HL-60 (cell line): ENCODE measurements at regions not wholly inside any gene's neighbourhood (a gene's known extent, or its start where the extent isn't known, plus 50 kb on each side); places are given as distances from the start of the nearest gene placed in this dataset.

Experiments
- DNase-seq, 2 experiments: peaks; one replicate each; pipeline ENCODE4 v3.0.0-alpha.2; 2010 to 2020; ENCODE audit warnings: low read depth in 1 of 2, low spot score in 1 of 2
- H3K27ac ChIP-seq: fragments of 250-450 bp; sonication (Bioruptor Pico); replicated peaks from 2 replicates; pipeline ENCODE4 v1.5.1; 2020; ENCODE audit warnings: mild to moderate bottlenecking, moderate library complexity
- H3K27me3 ChIP-seq: fragments of 250-450 bp; sonication (Bioruptor Pico); 2 replicates; pipeline ENCODE4 v1.5.1; 2021; ENCODE audit warnings: mild to moderate bottlenecking, moderate library complexity; ENCODE audit not compliant: insufficient read depth, poor library complexity, severe bottlenecking
- H3K4me3 ChIP-seq: replicated peaks from 2 replicates; pipeline ENCODE4 v1.5.1; 2011; ENCODE audit warnings: mild to moderate bottlenecking, control low read depth, low read length; ENCODE audit not compliant: insufficient read depth
- GABPA ChIP-seq: IDR thresholded peaks from 2 replicates; pipeline ENCODE4 v1.6.1; 2012; ENCODE audit warnings: low read depth
- POLR2AphosphoS5 ChIP-seq: IDR thresholded peaks from 2 replicates; pipeline ENCODE4 v1.6.1; 2012; ENCODE audit warnings: low read depth
- REST ChIP-seq: IDR thresholded peaks from 2 replicates; pipeline ENCODE4 v1.6.1; 2012; ENCODE audit warnings: low read depth; ENCODE audit not compliant: insufficient replicate concordance
- SPI1 ChIP-seq: IDR thresholded peaks from 2 replicates; pipeline ENCODE4 v1.6.1; 2012; ENCODE audit warnings: low read depth, mild to moderate bottlenecking, borderline replicate concordance
- TF ChIP-seq, protein P1 (sequence below): IDR thresholded peaks from one replicate; pipeline ENCODE4 v1.5.1; 2011; ENCODE audit warnings: low read length, control low read depth, inconsistent platforms; ENCODE audit not compliant: insufficient read depth

- Histone ChIP-seq H3K27me3 (no peaks in the 10 kb centered on the region), H3K4me3 (no peak overlapping the region), H3K27ac (no peak overlapping the region)
- TF ChIP-seq REST (no peak), GABPA (no peak), POLR2AphosphoS5 (no peak), SPI1 (no peak)
- TF ChIP-seq, protein P1, sequence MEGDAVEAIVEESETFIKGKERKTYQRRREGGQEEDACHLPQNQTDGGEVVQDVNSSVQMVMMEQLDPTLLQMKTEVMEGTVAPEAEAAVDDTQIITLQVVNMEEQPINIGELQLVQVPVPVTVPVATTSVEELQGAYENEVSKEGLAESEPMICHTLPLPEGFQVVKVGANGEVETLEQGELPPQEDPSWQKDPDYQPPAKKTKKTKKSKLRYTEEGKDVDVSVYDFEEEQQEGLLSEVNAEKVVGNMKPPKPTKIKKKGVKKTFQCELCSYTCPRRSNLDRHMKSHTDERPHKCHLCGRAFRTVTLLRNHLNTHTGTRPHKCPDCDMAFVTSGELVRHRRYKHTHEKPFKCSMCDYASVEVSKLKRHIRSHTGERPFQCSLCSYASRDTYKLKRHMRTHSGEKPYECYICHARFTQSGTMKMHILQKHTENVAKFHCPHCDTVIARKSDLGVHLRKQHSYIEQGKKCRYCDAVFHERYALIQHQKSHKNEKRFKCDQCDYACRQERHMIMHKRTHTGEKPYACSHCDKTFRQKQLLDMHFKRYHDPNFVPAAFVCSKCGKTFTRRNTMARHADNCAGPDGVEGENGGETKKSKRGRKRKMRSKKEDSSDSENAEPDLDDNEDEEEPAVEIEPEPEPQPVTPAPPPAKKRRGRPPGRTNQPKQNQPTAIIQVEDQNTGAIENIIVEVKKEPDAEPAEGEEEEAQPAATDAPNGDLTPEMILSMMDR = no peak
- DNase-seq = no peak
These were observed 233.9 kb upstream of the STAC start for GRCh38 chr3:36146404-36146803.

DNA sequence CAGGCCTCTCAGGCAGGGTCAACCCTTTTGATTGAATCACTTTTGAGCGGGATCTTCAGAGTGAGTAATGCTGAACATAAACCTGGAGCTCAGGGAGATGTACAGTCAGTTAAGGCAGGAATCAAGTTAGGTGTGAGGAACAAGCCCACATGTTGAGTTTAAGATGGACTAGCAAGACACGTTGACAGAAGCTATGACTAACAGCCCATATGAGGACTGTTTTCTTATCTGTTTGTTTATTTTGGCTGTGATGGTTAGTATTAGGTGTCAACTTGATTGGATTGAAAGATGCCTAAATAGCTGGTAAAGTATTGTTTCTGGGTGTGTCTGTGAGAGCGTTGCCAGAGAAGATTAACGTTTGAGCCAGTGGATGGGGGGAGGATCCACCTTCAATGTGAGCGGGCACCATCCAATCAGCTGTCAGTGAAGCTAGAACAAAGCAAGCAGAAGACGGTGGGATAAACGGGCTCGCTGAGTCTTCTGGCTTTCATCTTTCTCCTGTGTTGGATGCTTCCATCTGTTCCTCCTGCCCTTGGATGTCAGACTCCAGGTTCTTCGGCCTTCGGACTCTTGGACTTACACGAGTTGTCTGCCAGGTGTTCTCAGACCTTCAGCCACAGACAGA lies 232.3 kb upstream of the STAC start:
- DNase-seq = no peak
- no peak for TF ChIP-seq POLR2AphosphoS5
- Histone ChIP-seq H3K27ac (no peak overlapping the region), H3K27me3 (no peaks in the 10 kb centered on the region), H3K4me3 (no peak overlapping the region)

DNA sequence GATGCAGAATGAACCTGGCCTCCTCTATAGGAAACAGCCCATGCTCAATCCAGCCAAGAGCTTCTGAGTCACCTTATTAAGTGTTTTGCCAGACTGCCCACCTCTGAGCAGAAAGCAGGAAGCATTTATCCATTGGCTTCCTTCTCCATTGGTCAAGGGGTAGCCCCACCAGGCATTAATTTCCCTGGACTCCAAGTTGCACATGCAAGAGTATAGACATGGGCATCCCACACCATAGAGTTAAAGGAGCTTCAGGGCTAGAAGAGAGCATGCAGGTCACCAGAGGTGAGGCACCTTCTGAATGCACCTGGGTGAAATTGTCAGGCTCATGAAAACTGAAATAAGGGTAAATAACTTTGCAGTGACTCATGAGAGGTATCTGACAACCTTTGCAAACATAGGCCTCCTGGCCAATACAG lies 230.8 kb upstream of the STAC start:
- H3K27me3 ChIP-seq = no peaks in the 10 kb centered on the region
- no peak overlapping the region for H3K27ac ChIP-seq
- no peak for DNase-seq
- no peak for TF ChIP-seq SPI1
- TF ChIP-seq GABPA = no peak
- no peak overlapping the region for H3K4me3 ChIP-seq

GRCh38 chr3:36155515-36155914 lies 224.8 kb upstream of the STAC start:
- TF ChIP-seq POLR2AphosphoS5 = no peak
- TF ChIP-seq, protein P1 = no peak
- TF ChIP-seq GABPA = no peak
- TF ChIP-seq REST = no peak
- TF ChIP-seq SPI1 = no peak
- Histone ChIP-seq H3K27me3 (no peaks in the 10 kb centered on the region), H3K4me3 (no peak overlapping the region), H3K27ac (no peak overlapping the region)
- no peak for DNase-seq

DNA sequence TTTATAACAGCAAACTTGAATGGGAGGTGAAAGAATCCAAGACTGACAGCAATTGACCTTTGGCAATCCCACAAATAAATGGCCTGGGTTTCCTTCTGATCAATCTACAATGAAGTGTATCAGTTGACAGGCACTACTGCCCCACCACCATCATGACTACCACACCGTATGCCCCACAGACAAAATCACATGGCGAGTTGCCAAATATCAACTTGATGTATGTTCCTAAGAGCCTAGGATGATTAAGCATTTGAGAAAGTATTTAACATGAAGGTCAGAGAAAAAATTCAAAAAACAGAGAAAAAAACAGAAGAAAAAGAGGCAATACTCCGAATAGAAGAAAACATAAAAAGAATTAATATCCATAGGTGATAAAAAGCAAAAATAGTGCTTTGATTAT lies 215.9 kb upstream of the STAC start:
- H3K27me3 ChIP-seq = no peaks in the 10 kb centered on the region
- TF ChIP-seq REST (no peak), POLR2AphosphoS5 (no peak), SPI1 (no peak)
- TF ChIP-seq, protein P1 = no peak
- no peak overlapping the region for H3K4me3 ChIP-seq
- no peak for DNase-seq
- H3K27ac ChIP-seq = no peak overlapping the region
